CD4-positive, alpha-beta T cell (primary cell): ENCODE measurements at regions not wholly inside any gene's neighbourhood (a gene's known extent, or its start where the extent isn't known, plus 50 kb on each side); places are given as distances from the start of the nearest gene placed in this dataset.

Source experiments
- ATAC-seq: fragments of 200-7000 bp; cut with Tn5 transposase; one replicate; pipeline ENCODE4 v1.10.0; 2022; ENCODE audit warnings: mild to moderate bottlenecking; ENCODE audit not compliant: poor library complexity
- CTCF ChIA-PET: fragments of 350-600 bp; sonication (Branson Sonifier 250); formaldehyde crosslinking; loops from one replicate; lab custom pipeline; 2021; ENCODE audit warnings: antibody characterized with exemption, inconsistent platforms; lab: Charles Lee
- POLR2A ChIA-PET: fragments of 350-600 bp; sonication (Branson Sonifier 250); formaldehyde crosslinking; loops from one replicate; lab custom pipeline; 2021; ENCODE audit warnings: antibody characterized with exemption, inconsistent platforms; lab: Charles Lee
- DNase-seq, 14 experiments: peaks; one replicate each; pipeline ENCODE4 v3.0.0-alpha.2; 2013 to 2020; ENCODE audit warnings: mixed read lengths in 2 of 14
- H3K27ac ChIP-seq, 2 donors: one replicate each; pipeline versions ENCODE4 v1.5.1 to v1.7.0; 2013; ENCODE audit warnings: low read length in 2 of 2, low read depth in 1 of 2, mild to moderate bottlenecking in 1 of 2
- H3K27me3 ChIP-seq, 2 experiments: 1 replicate in 1 of 2; 2 replicates in 1 of 2; pipeline versions ENCODE4 v1.6.1 to v1.7.0; 2013; ENCODE audit warnings: low read length in 2 of 2, control low read depth in 1 of 2, mild to moderate bottlenecking in 1 of 2, moderate library complexity in 1 of 2; ENCODE audit not compliant: insufficient read depth in 2 of 2, control insufficient read depth in 1 of 2
- H3K36me3 ChIP-seq: one replicate; pipeline ENCODE4 v1.6.1; 2013; ENCODE audit warnings: low read length, control low read depth; ENCODE audit not compliant: insufficient read depth
- H3K4me1 ChIP-seq: one replicate; pipeline ENCODE4 v1.6.1; 2013; ENCODE audit warnings: low read length, control low read depth; ENCODE audit not compliant: insufficient read depth
- H3K4me3 ChIP-seq: one replicate; pipeline ENCODE4 v1.5.1; 2013; ENCODE audit warnings: mild to moderate bottlenecking, low read length, moderate library complexity
- H3K9me3 ChIP-seq, 2 experiments: 1 replicate in 1 of 2; 2 replicates in 1 of 2; pipeline versions ENCODE4 v1.6.1 to v1.7.0; 2013; ENCODE audit warnings: low read length in 2 of 2, mild to moderate bottlenecking in 2 of 2, control low read depth in 1 of 2, moderate library complexity in 1 of 2; ENCODE audit not compliant: control insufficient read depth in 1 of 2, insufficient read depth in 1 of 2
- H3K27ac Mint-ChIP-seq: one replicate; pipeline ENCODE4 v1.8.0; 2020; ENCODE audit warnings: mixed read lengths
- H3K27me3 Mint-ChIP-seq: one replicate; pipeline ENCODE4 v1.8.0; 2021; ENCODE audit warnings: mixed read lengths
- H3K36me3 Mint-ChIP-seq: one replicate; pipeline ENCODE4 v1.8.0; 2021; ENCODE audit warnings: low read depth, mixed read lengths
- H3K4me1 Mint-ChIP-seq: one replicate; pipeline ENCODE4 v1.8.0; 2021; ENCODE audit warnings: low read depth, mixed read lengths
- H3K4me3 Mint-ChIP-seq: one replicate; pipeline ENCODE4 v1.8.0; 2020; ENCODE audit warnings: mild to moderate bottlenecking, mixed read lengths
- H3K9me3 Mint-ChIP-seq: one replicate; pipeline ENCODE4 v1.8.0; 2020; ENCODE audit warnings: mixed read lengths
- CTCF ChIP-seq: fragments of 200-600 bp; IDR thresholded peaks from one replicate; pipeline ENCODE4 v1.8.0; 2022; ENCODE audit warnings: antibody characterized with exemption, mild to moderate bottlenecking
- intact Hi-C, 2 experiments: fragments of 100-400 bp; cut with DNase I in 1 of 2; cut with micrococcal nuclease in 1 of 2; formaldehyde crosslinking; loops; one replicate each; pipeline versions ENCODE4 v1.15.1 to v1.9.0; 2023 to 2025; cut with DNase I, micrococcal nuclease

DNA sequence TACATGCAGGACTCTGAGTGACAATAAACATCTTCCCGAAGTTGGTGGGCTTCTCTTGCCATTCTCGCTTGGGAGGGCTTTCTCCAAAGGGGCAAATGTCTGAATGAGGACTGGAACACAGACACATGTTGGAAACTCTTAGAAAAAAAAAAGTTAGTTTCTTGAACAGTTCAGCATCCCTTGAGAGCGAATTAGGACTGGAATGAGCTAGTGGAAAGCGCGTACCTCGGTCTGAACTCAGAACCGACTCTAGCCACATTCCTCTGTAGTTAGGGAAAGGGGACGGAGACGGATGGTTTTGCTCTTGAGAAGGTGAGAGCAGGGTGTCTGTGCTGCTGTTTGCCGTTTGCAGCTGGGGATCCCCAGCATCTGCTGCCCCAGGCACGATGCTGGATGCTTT, 517.3 kb downstream of the TBC1D22A start:
- ChIA-PET POLR2A (no interaction called here), CTCF (no interaction called here)
- H3K27ac Mint-ChIP-seq, result no peak overlapping the region
- H3K9me3 Mint-ChIP-seq, result no peaks in the 10 kb centered on the region
- Histone ChIP-seq H3K27ac (no peak overlapping the region), H3K4me1 (no peaks in the 10 kb centered on the region), H3K36me3 (no peaks in the 10 kb centered on the region), H3K9me3 (peaks cover 0 to 13% of the 10 kb centered on the region in 2 experiments), H3K4me3 (no peak overlapping the region), H3K27me3 (peaks cover 0 to 2% of the 10 kb centered on the region in 2 experiments)
- ATAC-seq (no peak), DNase-seq (no peak)
- no peaks in the 10 kb centered on the region for H3K36me3 Mint-ChIP-seq
- H3K4me1 Mint-ChIP-seq, result no peaks in the 10 kb centered on the region
- H3K27me3 Mint-ChIP-seq, result no peaks in the 10 kb centered on the region
- no peak for TF ChIP-seq CTCF
- intact Hi-C loops, result no loop called here
- H3K4me3 Mint-ChIP-seq, result no peak overlapping the region

- Mint-ChIP-seq H3K4me1 (no peaks in the 10 kb centered on the region), H3K9me3 (no peaks in the 10 kb centered on the region), H3K4me3 (no peak overlapping the region), H3K27ac (no peak overlapping the region), H3K36me3 (no peaks in the 10 kb centered on the region), H3K27me3 (no peaks in the 10 kb centered on the region)
- POLR2A ChIA-PET, result no interaction called here
- TF ChIP-seq CTCF, result no peak
- ATAC-seq, result no peak
- intact Hi-C loops, result no loop called here
- CTCF ChIA-PET, result no interaction called here
- no peak overlapping the region for H3K4me3 ChIP-seq
- H3K36me3 ChIP-seq, result no peaks in the 10 kb centered on the region
- H3K27ac ChIP-seq, result no peak overlapping the region
- no peak for DNase-seq
- H3K27me3 ChIP-seq, result peaks cover 0 to 2% of the 10 kb centered on the region in 2 experiments
- H3K9me3 ChIP-seq, result peaks cover 0 to 11% of the 10 kb centered on the region in 2 experiments
- H3K4me1 ChIP-seq, result no peaks in the 10 kb centered on the region
These were observed 516.9 kb downstream of the TBC1D22A start for GRCh38 chr22:47279337-47279736.

GRCh38 chr22:47278655-47279054, 516.2 kb downstream of the TBC1D22A start:
- H3K4me1 Mint-ChIP-seq, result no peaks in the 10 kb centered on the region
- DNase-seq, result no peak
- no peak for TF ChIP-seq CTCF
- H3K4me3 Mint-ChIP-seq, result no peak overlapping the region
- no peak for ATAC-seq
- intact Hi-C loops, result no loop called here
- Histone ChIP-seq H3K4me1 (no peaks in the 10 kb centered on the region), H3K4me3 (no peak overlapping the region), H3K36me3 (no peaks in the 10 kb centered on the region), H3K27ac (no peak overlapping the region), H3K9me3 (peaks cover 0 to 6% of the 10 kb centered on the region in 2 experiments), H3K27me3 (peaks cover 0 to 2% of the 10 kb centered on the region in 2 experiments)
- ChIA-PET POLR2A (no interaction called here), CTCF (no interaction called here)
- H3K9me3 Mint-ChIP-seq, result no peaks in the 10 kb centered on the region
- H3K27ac Mint-ChIP-seq, result no peak overlapping the region
- H3K36me3 Mint-ChIP-seq, result no peaks in the 10 kb centered on the region
- no peaks in the 10 kb centered on the region for H3K27me3 Mint-ChIP-seq
